ENCODE measurements at regions not wholly inside any gene's neighbourhood (a gene's known extent, or its start where the extent isn't known, plus 50 kb on each side); places are given as distances from the start of the nearest gene placed in this dataset.

- no peak overlapping the region for H3K4me3 ChIP-seq (ENCODE audit: low read depth, low read length)
- DNase-seq (ENCODE audit: low read depth), result no peak
- TF ChIP-seq, protein P1, sequence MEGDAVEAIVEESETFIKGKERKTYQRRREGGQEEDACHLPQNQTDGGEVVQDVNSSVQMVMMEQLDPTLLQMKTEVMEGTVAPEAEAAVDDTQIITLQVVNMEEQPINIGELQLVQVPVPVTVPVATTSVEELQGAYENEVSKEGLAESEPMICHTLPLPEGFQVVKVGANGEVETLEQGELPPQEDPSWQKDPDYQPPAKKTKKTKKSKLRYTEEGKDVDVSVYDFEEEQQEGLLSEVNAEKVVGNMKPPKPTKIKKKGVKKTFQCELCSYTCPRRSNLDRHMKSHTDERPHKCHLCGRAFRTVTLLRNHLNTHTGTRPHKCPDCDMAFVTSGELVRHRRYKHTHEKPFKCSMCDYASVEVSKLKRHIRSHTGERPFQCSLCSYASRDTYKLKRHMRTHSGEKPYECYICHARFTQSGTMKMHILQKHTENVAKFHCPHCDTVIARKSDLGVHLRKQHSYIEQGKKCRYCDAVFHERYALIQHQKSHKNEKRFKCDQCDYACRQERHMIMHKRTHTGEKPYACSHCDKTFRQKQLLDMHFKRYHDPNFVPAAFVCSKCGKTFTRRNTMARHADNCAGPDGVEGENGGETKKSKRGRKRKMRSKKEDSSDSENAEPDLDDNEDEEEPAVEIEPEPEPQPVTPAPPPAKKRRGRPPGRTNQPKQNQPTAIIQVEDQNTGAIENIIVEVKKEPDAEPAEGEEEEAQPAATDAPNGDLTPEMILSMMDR (IDR thresholded peaks at IDR 0.05; ENCODE audit: insufficient read depth, low read length, poor library complexity, severe bottlenecking), result no peak
- no peaks in the 10 kb centered on the region for H3K36me3 ChIP-seq (ENCODE audit: control insufficient read depth, insufficient read depth, low read length)
- no peaks in the 10 kb centered on the region for H3K27me3 ChIP-seq (ENCODE audit: control insufficient read depth, insufficient read depth, low read length)
Measured at GRCh38 chr5:166013415-166013814, 2278.0 kb upstream of the WWC1 start.

GRCh38 chr5:166014256-166014655 is 2277.2 kb upstream of the WWC1 start:
- H3K27me3 ChIP-seq (ENCODE audit: control insufficient read depth, insufficient read depth, low read length), result no peaks in the 10 kb centered on the region
- TF ChIP-seq, protein P1 (IDR thresholded peaks at IDR 0.05; ENCODE audit: insufficient read depth, low read length, poor library complexity, severe bottlenecking), result no peak
- no peak for DNase-seq (ENCODE audit: low read depth)

DNA sequence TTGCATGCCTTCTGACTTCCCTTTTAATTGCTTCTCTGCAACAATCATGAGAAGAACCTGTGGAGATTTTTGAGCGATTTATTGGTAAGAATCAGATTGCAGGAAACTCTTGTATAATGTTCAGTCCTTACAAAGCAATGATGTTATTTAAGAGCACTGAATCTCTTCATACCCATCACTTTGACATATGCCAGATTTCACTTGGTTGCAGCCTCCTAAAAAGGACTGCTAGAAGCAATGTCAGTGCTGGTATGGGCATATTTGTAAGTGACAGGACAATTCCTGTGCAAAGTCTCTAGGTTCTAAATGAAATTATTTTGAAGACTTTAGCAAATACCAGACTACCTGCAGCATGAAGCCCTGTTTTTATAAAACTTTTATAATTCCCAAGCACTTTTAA is 2272.7 kb upstream of the WWC1 start:
- Histone ChIP-seq H3K36me3 (ENCODE audit: control insufficient read depth, insufficient read depth, low read length) (no peaks in the 10 kb centered on the region), H3K27me3 (ENCODE audit: control insufficient read depth, insufficient read depth, low read length) (no peaks in the 10 kb centered on the region), H3K4me3 (ENCODE audit: low read depth, low read length) (no peak overlapping the region)
- no peak for DNase-seq (ENCODE audit: low read depth)
- TF ChIP-seq, protein P1 (IDR thresholded peaks at IDR 0.05; ENCODE audit: insufficient read depth, low read length, poor library complexity, severe bottlenecking), result no peak

More at GRCh38 chr5:166014256-166014655, 2277.2 kb upstream of the WWC1 start:
- Histone ChIP-seq H3K4me3 (ENCODE audit: low read depth, low read length) (no peak overlapping the region), H3K36me3 (ENCODE audit: control insufficient read depth, insufficient read depth, low read length) (no peaks in the 10 kb centered on the region)

- DNase-seq (ENCODE audit: low read depth), result no peak
- Histone ChIP-seq H3K27me3 (ENCODE audit: control insufficient read depth, insufficient read depth, low read length) (no peaks in the 10 kb centered on the region), H3K36me3 (ENCODE audit: control insufficient read depth, insufficient read depth, low read length) (no peaks in the 10 kb centered on the region), H3K4me3 (ENCODE audit: low read depth, low read length) (no peak overlapping the region)
- TF ChIP-seq, protein P1 (IDR thresholded peaks at IDR 0.05; ENCODE audit: insufficient read depth, low read length, poor library complexity, severe bottlenecking), result no peak
Measured at GRCh38 chr5:166022065-166022464, 2269.4 kb upstream of the WWC1 start.

DNA sequence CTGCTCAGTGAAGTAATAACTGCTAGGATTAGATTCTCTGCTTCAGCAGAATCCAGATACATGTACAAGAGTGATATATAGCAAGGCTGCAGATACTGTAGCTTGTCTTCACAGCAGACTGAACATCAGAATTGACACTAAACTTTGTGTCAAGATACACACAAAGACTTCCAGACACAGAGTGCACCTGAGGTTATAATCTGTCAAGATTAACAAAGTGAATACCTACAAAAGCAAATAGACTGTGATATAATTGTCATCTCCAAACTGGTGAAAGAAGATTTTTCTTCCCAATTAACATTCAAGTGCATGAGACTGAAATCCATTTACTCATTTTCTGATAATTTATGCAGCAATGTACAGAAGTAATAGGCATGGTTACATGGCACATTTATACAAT is 2266.5 kb upstream of the WWC1 start:
- TF ChIP-seq, protein P1 (IDR thresholded peaks at IDR 0.05; ENCODE audit: insufficient read depth, low read length, poor library complexity, severe bottlenecking), result no peak

DNA sequence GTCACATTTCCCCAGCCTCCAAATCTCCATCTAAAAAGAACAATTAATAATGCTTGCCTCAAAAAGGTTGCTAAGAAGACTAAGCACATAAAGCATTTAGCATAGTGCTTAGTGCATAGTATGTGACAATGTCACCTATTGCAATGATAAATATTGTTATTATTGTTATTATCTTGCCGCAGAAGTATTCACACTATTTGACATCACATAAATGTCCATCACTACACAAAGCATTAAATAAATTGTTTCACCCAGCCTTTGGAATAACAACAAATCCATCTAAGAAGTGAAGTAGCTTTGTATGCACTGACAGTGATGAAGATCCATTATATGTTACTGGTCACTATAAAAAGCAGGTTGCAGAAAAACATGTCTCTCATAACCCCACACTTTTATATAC is 2263.9 kb upstream of the WWC1 start:
- no peaks in the 10 kb centered on the region for H3K27me3 ChIP-seq (ENCODE audit: control insufficient read depth, insufficient read depth, low read length)
- TF ChIP-seq, protein P1 (IDR thresholded peaks at IDR 0.05; ENCODE audit: insufficient read depth, low read length, poor library complexity, severe bottlenecking), result no peak

More for the DNA sequence above, 2266.5 kb upstream of the WWC1 start:
- Histone ChIP-seq H3K36me3 (ENCODE audit: control insufficient read depth, insufficient read depth, low read length) (no peaks in the 10 kb centered on the region), H3K4me3 (ENCODE audit: low read depth, low read length) (no peak overlapping the region), H3K27me3 (ENCODE audit: control insufficient read depth, insufficient read depth, low read length) (no peaks in the 10 kb centered on the region)
- DNase-seq (ENCODE audit: low read depth), result no peak

More for the DNA sequence above, 2263.9 kb upstream of the WWC1 start:
- Histone ChIP-seq H3K4me3 (ENCODE audit: low read depth, low read length) (no peak overlapping the region), H3K36me3 (ENCODE audit: control insufficient read depth, insufficient read depth, low read length) (no peaks in the 10 kb centered on the region)
- no peak for DNase-seq (ENCODE audit: low read depth)

All from kidney epithelial cell (primary cell).